Activated T-cell treated with anti-CD3 and anti-CD28 coated beads for 48 hours (primary cell): ENCODE measurements at regions not wholly inside any gene's neighbourhood (a gene's known extent, or its start where the extent isn't known, plus 50 kb on each side); places are given as distances from the start of the nearest gene placed in this dataset.

Source experiments
- DNase-seq: peaks from one replicate; pipeline ENCODE4 v3.0.0-alpha.2; 2020; ENCODE audit warnings: low read depth

- DNase-seq, result no peak
These were observed 759.1 kb downstream of the GALC start for GRCh38 chr14:87233806-87234384.

GRCh38 chr14:87233266-87233665 lies 759.7 kb downstream of the GALC start:
- DNase-seq, result no peak

GRCh38 chr14:87231336-87232026 lies 761.5 kb downstream of the GALC start:
- DNase-seq, result no peak

GRCh38 chr14:87230726-87231125 lies 762.3 kb downstream of the GALC start:
- no peak for DNase-seq

- DNase-seq, result no peak
These were observed 763.9 kb downstream of the GALC start for GRCh38 chr14:87229131-87229530.

- no peak for DNase-seq
These were observed 776.0 kb downstream of the GALC start for GRCh38 chr14:87217023-87217422.

GRCh38 chr14:87214558-87214957 lies 778.4 kb downstream of the GALC start:
- DNase-seq, result no peak

- no peak for DNase-seq
These were observed 785.2 kb downstream of the GALC start for GRCh38 chr14:87207756-87208155.

- no peak for DNase-seq
These were observed 787.2 kb downstream of the GALC start for GRCh38 chr14:87205811-87206210.

GRCh38 chr14:87203346-87203745 lies 789.6 kb downstream of the GALC start:
- no peak for DNase-seq

GRCh38 chr14:87199381-87199780 lies 793.6 kb downstream of the GALC start:
- DNase-seq, result no peak

- no peak for DNase-seq
These were observed 796.5 kb downstream of the GALC start for GRCh38 chr14:87196436-87196835.

GRCh38 chr14:87187786-87188185 lies 805.2 kb downstream of the GALC start:
- no peak for DNase-seq

- no peak for DNase-seq
These were observed 806.2 kb downstream of the GALC start for GRCh38 chr14:87186737-87187136.

GRCh38 chr14:87185961-87186560 lies 806.9 kb downstream of the GALC start:
- no peak for DNase-seq

- no peak for DNase-seq
These were observed 808.8 kb downstream of the GALC start for GRCh38 chr14:87184180-87184579.

GRCh38 chr14:87181288-87181687 lies 811.7 kb downstream of the GALC start:
- DNase-seq, result no peak

- no peak for DNase-seq
These were observed 813.0 kb downstream of the GALC start for GRCh38 chr14:87179936-87180335.

- DNase-seq, result no peak
These were observed 814.7 kb downstream of the GALC start for GRCh38 chr14:87178277-87178676.

- DNase-seq, result no peak
These were observed 817.8 kb downstream of the GALC start for GRCh38 chr14:87175175-87175574.

- DNase-seq, result no peak
These were observed 821.8 kb downstream of the GALC start for GRCh38 chr14:87171141-87171540.

- DNase-seq, result no peak
These were observed 822.8 kb downstream of the GALC start for GRCh38 chr14:87170179-87170578.

- DNase-seq, result no peak
These were observed 823.6 kb downstream of the GALC start for GRCh38 chr14:87169362-87169761.

- no peak for DNase-seq
These were observed 831.5 kb downstream of the GALC start for GRCh38 chr14:87161502-87161901.
